NCI-H128 (cell line): ENCODE measurements at regions not wholly inside any gene's neighbourhood (a gene's known extent, or its start where the extent isn't known, plus 50 kb on each side); places are given as distances from the start of the nearest gene placed in this dataset.
"Not testable (repeated sequence)": the region's sequence is repeated elsewhere in the genome, so short reads cannot be mapped to it uniquely, and the experiment has no call there.

Experiments used
- DNase-seq: peaks from one replicate; lab custom pipeline; 2025; ENCODE audit not compliant: unreplicated experiment; lab: John Stamatoyannopoulos, UW

DNA sequence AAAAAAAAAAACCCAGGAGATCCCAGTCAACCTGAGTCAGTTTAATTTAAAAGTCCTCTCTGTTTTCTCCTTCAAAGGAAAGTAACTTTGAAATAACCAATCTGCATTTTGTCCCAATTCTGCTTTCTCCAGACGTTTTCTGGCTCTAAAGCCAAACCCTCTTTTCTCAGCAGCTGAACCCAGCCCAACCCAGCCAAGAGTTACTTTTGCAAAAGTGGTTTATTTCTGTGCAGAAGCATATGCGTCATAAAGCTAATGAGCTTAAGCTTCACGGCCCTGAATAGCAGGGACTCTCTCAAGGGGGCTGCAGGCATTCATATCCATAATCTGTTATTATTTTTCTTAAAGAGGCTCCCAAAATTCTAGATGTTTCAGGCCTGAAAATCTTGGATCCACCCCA is 176.6 kb downstream of the GALC start:
- no peak for DNase-seq

DNA sequence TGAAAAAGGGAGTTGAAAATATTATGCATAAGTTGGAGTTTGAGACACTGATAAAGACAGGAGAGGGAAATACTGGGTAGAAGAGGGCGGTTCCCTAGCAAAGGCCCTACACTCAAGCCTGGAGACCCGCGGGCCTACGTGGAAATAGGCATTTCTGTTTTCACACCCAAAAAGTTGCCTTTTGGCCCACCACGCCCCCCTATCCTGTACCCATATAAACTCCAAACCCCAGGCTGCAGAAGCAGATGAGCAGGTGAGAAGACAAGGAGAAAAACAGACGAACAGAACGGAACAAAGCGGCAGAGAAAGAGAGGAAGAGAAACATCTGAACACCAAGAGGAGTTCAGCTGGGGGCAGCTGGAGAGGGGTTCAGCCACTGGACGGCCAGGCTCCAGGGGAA is 177.9 kb downstream of the GALC start:
- DNase-seq, result no peak

DNA sequence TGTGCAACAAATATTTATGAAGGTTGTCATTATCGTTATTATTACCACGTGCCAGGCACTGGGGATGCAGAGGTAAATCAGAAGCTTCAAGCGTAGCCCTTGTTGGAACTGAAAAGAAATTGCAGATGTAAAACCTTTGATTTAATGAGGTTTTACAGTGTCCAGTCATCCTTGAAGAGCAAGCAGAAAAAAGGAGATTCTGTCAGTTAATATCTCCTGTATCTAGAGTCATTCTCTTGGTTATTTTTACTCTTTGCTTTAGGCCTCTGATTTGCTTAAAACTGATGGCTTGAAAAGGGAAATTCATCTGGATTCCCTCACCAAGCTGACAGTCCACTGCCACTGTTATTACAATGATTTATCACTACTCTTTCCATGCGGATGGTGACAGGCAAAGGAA is 179.3 kb downstream of the GALC start:
- no peak for DNase-seq

DNA sequence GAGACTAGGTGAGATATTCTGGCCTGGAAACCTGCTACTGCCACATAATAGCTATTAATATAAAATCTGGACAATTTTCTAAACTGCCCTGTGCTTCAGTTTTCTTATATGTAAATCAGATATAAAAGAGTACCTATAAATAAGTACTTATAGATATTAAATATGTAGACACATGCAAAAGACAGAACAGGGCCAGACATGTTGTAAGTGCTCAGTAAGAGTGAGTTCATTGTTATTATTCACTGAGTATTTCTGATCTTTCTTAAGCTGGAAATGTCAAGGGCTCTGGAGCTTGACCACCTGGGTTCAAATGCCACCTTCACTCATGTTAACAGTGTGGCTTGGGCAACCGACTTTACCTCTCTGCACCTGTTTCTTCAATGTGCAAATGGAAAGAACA is 179.8 kb downstream of the GALC start:
- DNase-seq, result no peak

DNA sequence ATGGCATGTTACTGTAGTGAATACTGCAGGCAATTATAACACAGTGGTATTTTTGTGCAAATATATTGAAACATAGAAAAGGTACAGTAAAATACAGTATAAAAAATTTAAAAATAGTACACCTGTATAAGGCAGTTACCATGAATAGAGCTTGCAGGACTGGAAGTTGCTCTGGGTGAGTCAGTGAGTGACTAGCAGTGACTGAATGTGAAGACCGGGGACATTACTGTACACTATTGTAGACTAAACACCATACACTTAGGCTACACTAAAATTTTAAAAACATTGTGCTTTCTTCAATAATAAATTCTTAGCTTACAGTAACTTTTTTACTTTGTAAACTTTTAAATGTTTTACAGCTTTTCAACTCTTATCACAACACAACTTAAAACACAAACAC is 181.7 kb downstream of the GALC start:
- no peak for DNase-seq

DNA sequence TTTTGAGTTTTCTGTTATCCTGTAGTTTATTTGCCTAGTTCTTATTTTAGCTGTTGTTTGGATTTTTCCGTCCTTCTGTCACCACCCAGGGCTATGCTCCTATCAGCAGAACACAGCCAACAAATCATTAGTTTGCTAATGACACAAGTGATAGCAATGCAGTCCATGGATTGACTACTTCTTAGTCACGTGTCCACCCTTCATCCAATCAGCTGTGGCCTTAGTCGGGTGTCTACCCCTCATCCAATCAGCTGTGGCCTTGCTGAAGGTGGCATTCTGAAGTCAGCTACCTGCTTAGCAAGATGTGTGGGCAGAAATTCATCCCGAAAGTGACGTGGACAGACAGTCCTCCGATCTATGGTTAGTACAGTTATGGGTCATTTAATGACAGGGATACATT is 182.3 kb downstream of the GALC start:
- DNase-seq, result no peak

DNA sequence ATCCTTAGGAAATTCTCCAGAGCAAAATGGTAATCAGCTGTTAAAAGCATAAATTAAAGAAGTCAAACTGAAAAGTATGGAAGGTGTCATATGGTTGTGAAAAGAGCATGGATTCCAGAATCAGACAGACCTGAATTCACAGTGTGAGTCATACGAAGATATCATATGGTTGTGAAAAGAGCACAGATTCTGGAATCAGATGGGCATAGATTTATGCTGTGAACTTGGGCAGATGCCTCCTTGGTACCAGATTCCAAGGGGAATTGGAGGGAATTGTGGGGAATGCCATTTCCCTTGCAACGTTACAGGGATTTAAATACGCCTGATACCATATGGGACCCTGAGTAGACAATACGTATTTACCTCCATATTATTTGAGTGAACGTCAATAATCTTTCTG is 183.7 kb downstream of the GALC start:
- no peak for DNase-seq

DNA sequence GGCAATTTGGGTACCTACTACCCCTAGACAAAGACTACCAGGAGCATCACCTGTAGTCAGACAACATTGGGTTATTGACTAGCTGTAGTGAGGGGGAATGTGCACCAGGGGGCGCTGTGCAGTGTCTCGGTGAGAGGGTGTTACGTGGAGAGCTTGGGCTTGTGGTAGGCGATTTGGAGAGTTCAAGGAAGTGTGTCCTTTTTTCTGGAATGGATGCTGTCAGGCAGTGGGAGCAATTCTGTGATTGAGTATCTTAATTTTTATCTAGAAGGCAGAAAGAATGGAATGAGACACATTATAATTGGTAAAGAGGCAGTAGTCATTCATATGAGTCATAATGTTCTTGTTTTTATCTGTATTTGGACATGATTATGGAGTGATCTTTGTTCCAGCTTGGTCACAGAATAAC is 187.7 kb downstream of the GALC start:
- DNase-seq, result no peak

DNA sequence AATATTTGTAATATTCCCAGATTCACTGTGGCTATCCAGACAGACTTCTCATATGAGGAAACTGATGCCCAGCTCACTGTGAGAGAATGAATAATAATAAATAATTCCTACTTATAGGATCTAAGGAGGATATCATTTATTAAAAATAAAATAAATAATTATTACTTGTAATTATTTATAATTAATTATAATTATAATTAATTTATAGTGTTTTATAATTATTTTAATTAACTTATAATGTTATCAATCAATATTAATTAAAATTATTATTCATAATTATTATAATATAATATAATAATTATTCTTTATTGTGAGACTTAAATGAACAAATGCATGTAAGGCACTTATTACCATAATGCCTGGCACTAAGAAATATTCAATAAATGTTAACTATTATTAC is 192.8 kb downstream of the GALC start:
- DNase-seq, result no peak

DNA sequence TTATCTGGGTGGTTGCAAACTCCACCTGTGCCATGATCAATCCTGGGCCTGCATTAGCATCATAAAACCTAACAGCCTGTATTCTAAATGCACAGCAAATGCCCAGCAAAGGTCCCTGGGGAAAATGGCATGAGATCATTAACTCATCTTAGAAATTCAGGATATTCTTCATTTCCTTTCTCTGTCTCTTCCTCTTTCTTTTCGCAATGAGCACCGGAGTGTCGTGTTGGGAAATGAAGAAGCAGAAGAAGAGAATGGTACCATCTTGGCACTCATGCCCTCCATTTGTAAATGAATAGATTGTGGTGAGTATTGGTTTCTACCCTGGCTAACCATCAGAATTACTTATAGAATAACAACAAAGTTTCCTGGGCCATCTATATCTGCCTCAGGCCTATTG is 193.6 kb downstream of the GALC start:
- no peak for DNase-seq

DNA sequence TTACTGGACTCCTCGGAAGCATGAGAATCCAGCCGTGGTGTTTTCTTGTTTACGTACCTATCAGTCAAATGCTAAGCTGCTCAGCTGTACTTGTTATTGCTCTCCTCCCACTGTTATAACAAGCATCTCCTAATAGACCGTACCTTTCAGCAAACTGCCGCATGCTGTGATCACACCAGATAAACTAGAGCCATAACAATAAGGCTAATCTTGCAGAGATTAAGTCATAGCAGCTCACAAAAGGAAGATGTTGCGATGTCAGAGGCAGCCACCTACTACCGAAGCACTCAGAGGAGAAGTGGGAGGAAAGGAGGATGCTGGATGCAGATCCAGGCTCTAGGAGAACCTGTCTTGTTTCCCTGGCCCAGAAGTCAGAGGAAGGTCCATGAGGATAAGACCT is 196.0 kb downstream of the GALC start:
- DNase-seq, result no peak

DNA sequence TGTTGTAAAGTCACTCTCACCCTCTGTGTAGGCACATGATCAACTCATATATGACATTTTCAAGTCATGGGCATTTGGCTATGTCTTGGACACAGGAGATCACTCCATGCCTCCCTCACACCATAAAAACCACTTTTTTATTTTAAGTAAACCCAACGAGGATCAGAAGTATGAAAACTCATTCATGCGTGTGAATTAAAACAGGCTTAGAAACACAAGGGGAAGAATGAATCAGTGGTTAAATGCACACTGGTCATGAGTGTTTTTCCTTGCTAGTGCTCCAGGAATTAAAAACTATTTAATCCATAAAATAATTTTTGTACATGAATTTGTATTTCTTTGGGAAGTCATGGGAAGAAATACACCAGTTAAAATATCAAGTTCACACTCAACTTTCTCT is 198.4 kb downstream of the GALC start:
- no peak for DNase-seq

DNA sequence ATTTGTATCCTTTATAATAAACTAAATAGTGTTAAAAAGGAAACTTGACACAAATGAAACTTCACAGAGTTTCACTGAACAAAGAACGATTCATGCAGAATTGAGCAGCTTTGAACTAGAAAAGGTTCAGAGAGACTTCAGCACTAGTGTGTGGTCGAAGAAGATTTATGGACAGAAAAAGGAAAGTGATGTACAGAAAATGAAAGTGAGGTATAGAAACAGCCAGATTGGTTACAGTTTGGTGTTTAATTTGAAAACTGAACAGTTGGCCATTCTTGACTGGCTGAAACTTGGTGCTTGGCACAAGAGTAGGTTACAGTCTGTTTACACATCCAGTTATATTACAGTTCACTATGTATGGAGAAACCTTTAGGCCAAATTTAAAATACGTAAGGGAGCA is 207.1 kb downstream of the GALC start:
- DNase-seq, result no peak

DNA sequence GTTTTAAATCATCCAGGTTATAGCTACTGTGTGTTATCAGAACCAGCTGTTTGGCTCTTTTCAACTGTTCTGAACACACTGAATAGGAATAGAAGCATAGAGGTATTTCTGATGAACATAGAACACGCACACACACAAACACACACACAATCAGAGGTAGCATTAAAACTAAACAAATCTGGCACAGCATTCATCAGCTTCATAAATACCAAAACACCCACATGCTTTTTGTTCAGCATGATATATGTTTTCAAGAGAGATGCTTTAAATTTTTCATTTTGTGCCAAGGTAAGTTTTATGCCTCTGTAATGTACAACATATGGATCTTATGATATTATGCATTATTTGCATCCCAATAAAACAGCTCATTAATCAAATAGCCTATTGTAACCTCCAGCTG is 208.6 kb downstream of the GALC start:
- no peak for DNase-seq

DNA sequence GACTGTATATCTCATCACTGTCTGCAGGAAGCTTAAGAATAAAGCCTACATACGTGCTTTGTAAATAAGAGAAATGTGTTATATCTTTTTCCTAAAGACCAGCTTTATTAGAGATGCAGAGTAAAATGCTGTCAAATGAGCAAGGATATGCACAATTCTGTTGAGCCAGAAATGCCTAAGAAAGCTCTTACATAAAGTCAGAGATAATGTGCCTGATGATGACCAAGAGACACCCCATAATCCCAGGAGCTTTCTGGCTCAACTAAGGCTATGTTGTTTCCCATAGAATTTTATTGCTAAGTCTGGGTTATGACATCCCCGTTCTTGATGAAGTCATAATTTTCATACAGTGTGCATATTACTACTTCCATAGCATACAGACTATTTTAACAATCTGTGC is 209.9 kb downstream of the GALC start:
- no peak for DNase-seq

DNA sequence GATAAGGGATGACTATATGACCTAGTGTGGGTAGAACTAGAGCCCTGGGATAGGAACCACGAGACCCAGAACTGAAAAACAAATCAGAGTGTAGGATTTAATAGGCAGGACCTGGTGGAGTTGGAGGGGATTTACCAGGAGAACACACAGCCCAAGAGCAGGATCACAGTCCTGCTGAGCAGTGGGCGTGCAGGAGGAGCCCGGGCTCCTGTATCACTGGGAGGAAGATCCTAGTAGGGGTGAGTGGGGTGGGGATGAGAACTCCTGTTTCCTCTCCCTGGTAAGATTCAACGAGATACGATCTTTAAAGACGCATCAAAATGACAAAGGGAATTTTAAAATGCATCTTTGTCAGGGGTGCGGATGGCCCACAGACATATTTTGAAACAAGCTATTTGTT is 220.1 kb downstream of the GALC start:
- no peak for DNase-seq

DNA sequence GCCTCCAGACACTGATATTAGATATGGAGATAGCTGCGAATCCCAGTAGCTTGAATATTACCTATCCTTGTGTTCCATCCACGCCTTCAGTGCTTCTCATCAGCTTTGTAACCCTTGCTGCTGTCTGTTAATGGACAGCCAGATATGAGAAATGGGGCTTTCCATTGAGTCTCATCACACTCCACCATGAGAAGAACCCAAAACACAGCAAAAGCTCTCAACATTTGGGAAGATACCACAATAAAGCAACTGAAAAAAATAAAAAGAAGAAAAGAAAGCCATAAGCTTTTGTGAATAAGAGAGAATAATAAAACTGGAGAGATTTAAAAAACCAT is 225.4 kb downstream of the GALC start:
- DNase-seq, result no peak

DNA sequence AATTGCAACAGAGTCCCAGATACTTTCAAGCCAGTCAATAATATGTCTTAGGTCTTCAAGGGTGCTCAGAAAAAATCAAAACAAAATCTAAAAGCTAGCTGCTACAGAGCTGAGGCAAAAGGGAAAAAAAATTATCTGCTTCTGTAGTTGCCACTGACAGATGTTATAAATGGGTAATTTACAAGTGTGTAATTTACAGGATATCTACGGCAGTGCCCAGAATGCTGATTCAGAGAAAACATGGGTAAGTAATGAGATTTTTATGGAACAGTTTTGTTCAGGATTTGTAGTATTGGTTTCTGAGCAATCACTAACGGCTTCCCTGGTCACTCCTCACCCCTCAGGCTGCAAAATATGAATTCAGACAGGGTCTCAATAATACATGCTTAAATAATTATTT is 234.1 kb downstream of the GALC start:
- no peak for DNase-seq

DNA sequence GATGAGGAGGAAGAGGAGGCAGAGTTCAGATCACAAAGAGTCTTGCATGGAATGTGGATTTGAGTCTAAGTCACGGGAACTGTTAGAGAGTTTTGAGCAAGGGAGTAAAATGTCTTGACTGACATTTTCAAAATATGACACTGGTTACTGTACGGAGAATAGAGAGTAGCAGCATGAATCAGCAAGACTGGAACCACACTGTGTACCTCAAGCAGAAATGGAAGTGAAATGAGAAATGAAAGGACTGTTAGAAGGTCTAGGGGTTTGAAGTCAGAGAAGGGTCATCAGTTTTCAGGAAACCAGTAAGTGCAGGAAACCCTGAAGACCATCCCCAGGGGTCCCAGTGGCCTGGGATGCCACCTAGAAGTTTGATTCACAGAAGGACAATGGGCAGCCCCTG is 236.3 kb downstream of the GALC start:
- no peak for DNase-seq

DNA sequence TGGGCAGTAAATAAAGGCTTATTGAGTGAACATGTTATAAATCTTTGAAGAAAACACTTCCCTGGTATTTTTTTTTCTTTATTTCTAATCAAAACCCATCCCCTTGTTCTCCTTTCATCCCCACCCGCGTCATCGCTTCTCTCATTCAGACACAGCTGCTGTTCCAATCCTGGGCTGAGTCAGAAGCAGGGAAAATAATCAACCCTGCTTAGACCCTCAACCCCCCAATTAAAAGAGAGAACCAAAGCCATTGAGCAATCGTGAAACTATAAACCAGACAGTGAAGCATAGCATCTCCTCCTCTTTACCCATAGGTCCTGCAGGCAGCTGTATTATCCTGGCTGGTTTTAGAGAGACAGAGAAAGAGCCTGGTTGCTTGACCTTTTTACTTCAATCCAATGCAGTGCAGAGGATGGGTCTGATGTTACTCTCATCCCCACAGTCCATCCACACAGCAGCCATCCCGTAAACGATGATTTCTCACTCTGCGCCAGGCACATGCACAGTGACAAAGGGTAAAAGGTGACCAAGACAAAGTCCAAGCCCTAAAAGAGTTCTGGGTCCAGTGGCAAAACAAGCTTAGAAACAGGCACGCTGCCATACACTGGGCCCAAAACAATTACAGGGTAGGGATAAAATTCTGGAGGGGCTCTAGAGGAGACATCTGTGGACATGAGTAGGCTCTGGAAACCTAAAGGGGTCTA is 238.3 kb downstream of the GALC start:
- DNase-seq, result no peak

DNA sequence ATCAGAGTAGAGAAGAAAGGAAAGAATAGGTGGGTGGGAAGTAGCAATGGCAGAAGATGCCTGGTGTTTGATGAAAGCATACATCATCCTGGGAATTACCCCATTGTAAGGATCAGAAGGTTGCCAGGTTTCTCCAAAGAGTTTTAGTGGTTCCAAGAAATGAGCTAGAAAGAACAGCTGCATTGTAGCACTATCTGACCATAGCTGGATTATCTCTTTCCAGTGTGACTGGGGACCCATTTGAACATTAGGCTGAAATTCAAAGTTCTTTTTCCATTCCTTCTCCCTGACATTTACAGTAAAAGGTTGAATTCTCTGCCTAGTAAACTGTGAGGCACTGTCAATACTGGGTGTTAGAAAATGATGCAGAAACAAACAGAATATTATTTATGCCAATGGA is 244.4 kb downstream of the GALC start:
- DNase-seq, result no peak

DNA sequence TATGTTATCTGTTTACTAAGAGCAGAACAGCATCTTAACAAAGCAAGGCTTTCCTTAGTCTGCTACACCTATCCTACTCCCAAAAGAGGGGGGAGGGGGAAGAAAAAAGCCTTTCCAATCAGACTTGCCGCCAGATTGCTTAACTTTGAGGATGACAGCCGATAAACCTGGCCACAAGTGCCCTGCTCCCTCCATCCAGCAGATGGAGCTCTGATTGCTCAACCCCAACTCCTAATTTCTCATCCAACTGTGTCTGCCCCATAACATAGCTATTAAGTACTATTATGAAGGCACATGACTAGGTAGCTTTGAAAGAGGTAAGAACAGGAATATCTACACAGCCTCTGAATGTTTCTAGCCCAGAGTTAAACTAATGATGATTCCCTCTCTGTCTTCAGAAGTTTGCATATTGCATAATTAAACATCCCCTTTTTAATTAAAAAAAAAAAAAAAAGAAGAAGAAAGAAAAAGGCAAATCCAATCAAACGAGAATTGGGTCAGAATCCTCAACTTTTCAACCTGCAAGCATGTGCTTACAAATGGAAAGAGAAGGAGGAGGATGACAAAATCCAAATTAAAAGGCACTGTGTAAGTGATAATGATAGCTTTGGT is 247.4 kb downstream of the GALC start:
- DNase-seq, result no peak

DNA sequence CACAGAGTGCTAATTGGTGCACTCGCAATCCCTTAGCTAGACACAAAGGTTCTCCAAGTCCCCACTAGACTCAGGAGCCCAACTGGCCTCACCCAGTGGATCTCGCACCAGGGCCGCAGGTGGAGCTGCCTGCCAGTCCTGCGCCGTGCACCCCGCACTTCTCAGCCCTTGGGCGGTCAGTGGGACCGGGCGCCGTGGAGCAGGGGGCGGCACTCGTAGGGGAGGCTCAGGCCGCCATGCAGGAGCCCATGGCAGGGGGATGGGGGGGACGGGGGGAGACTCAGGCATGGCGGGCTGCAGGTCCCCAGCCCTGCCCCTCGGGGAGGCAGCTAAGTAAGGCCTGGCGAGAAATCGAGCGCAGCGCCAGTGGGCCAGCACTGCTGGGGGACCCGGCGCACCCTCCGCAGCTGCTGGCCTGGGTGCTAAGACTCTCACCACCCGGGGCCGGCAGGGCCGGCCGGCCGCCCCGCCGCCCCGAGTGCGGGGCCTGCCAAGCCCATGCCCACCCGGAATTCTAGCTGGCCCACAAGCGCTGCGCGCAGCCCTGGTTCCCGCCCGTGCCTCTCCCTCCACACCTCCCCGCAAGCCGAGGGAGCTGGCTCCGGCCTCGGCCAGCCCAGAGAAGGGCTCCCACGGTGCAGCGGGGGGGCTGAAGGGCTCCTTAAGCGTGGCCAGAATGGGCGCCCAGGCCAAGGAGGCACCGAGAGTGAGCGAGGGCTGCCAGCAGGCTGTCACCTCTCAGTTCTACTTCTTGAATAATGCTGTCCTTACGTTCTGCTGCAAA is 258.2 kb downstream of the GALC start:
- not testable (repeated sequence) for DNase-seq
